ENCODE measurements at regions not wholly inside any gene's neighbourhood (a gene's known extent, or its start where the extent isn't known, plus 50 kb on each side); places are given as distances from the start of the nearest gene placed in this dataset.

DNA sequence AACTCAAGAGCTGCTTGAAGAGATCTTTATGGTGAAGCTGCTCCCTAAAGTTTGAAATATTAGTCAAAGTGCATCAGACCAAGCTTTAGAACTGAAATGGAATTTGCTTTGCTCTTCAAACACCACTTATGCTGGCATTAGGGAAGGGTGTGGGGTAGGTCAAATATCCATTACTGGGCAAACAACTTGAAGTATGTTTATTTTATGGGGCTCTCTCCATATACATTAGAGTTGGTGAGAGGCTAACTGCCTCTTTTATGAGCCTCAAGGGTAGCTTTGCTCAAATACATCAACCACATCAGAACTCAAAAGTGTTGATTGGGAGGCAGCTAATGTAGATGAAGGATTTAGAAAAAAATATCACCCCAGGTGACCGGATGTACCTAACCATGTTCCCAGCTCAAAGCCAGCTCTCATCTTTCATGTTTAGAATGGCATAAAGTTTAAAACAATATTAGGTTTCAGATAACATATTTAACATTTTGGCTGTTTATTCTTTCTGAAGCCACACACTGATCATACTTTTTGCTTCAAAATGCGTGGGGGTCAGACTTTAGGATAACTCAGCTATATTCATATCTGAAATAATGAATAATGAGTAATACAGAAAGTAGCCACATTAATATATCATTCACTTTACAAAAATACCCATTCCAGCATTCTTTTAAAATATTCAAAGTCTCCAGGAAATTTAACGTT, 318.6 kb downstream of the PTEN start:
- Mint-ChIP-seq H3K27ac (ENCODE audit: unreplicated experiment) (no peak overlapping the region), H3K4me1 (ENCODE audit: low read depth, unreplicated experiment) (peaks cover 15% of the 10 kb centered on the region), H3K36me3 (ENCODE audit: insufficient read depth, unreplicated experiment) (no peaks in the 10 kb centered on the region), H3K9me3 (ENCODE audit: unreplicated experiment) (peaks cover 19% of the 10 kb centered on the region), H3K4me3 (ENCODE audit: unreplicated experiment) (no peak overlapping the region), H3K27me3 (ENCODE audit: insufficient read depth, unreplicated experiment) (peaks cover 2% of the 10 kb centered on the region)
- H3K4me1 ChIP-seq: peaks cover 20% of the 10 kb centered on the region
- TF ChIP-seq, protein P1, sequence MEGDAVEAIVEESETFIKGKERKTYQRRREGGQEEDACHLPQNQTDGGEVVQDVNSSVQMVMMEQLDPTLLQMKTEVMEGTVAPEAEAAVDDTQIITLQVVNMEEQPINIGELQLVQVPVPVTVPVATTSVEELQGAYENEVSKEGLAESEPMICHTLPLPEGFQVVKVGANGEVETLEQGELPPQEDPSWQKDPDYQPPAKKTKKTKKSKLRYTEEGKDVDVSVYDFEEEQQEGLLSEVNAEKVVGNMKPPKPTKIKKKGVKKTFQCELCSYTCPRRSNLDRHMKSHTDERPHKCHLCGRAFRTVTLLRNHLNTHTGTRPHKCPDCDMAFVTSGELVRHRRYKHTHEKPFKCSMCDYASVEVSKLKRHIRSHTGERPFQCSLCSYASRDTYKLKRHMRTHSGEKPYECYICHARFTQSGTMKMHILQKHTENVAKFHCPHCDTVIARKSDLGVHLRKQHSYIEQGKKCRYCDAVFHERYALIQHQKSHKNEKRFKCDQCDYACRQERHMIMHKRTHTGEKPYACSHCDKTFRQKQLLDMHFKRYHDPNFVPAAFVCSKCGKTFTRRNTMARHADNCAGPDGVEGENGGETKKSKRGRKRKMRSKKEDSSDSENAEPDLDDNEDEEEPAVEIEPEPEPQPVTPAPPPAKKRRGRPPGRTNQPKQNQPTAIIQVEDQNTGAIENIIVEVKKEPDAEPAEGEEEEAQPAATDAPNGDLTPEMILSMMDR (IDR thresholded peaks at IDR 0.05; ENCODE audit: insufficient read depth in 1 of 2, low read depth in 1 of 2, low read length in 1 of 2, severe bottlenecking in 1 of 2, unreplicated experiment in 1 of 2): no peak
- ChIA-PET POLR2A (no interaction called here), CTCF (no interaction called here)
- BruUV-seq (replicated peaks): no TSS peak
- H3K4me3 ChIP-seq (ENCODE audit: low read depth, low read length): no peak overlapping the region
- H3K27me3 ChIP-seq (replicated peaks; ENCODE audit: control insufficient read depth, insufficient read depth, low read length): no peaks in the 10 kb centered on the region
- H3K9me3 ChIP-seq: no peaks in the 10 kb centered on the region
- intact Hi-C loops (cut with micrococcal nuclease; ENCODE audit: unreplicated experiment): no loop called here
- H3K36me3 ChIP-seq (ENCODE audit: control insufficient read depth, insufficient read depth, low read length): no peaks in the 10 kb centered on the region
- no peak for DNase-seq

- no peak overlapping the region for H3K27ac Mint-ChIP-seq (ENCODE audit: unreplicated experiment)
- TF ChIP-seq, protein P1 (IDR thresholded peaks at IDR 0.05; ENCODE audit: insufficient read depth in 1 of 2, low read depth in 1 of 2, low read length in 1 of 2, severe bottlenecking in 1 of 2, unreplicated experiment in 1 of 2): no peak
- ChIA-PET POLR2A (no interaction called here), CTCF (no interaction called here)
- H3K9me3 ChIP-seq: no peaks in the 10 kb centered on the region
- no peak overlapping the region for H3K4me3 Mint-ChIP-seq (ENCODE audit: unreplicated experiment)
- peaks cover 15% of the 10 kb centered on the region for H3K4me1 Mint-ChIP-seq (ENCODE audit: low read depth, unreplicated experiment)
- BruUV-seq (replicated peaks): no TSS peak
- peaks cover 14% of the 10 kb centered on the region for H3K9me3 Mint-ChIP-seq (ENCODE audit: unreplicated experiment)
- H3K36me3 ChIP-seq (ENCODE audit: control insufficient read depth, insufficient read depth, low read length): no peaks in the 10 kb centered on the region
- H3K4me3 ChIP-seq (ENCODE audit: low read depth, low read length): no peak overlapping the region
- no peak for DNase-seq
- peaks cover 2% of the 10 kb centered on the region for H3K27me3 Mint-ChIP-seq (ENCODE audit: insufficient read depth, unreplicated experiment)
- intact Hi-C loops (cut with micrococcal nuclease; ENCODE audit: unreplicated experiment): no loop called here
- H3K36me3 Mint-ChIP-seq (ENCODE audit: insufficient read depth, unreplicated experiment): no peaks in the 10 kb centered on the region
- peaks cover 20% of the 10 kb centered on the region for H3K4me1 ChIP-seq
- no peaks in the 10 kb centered on the region for H3K27me3 ChIP-seq (replicated peaks; ENCODE audit: control insufficient read depth, insufficient read depth, low read length)
Observed at GRCh38 chr10:88182601-88182930, 319.1 kb downstream of the PTEN start.

DNA sequence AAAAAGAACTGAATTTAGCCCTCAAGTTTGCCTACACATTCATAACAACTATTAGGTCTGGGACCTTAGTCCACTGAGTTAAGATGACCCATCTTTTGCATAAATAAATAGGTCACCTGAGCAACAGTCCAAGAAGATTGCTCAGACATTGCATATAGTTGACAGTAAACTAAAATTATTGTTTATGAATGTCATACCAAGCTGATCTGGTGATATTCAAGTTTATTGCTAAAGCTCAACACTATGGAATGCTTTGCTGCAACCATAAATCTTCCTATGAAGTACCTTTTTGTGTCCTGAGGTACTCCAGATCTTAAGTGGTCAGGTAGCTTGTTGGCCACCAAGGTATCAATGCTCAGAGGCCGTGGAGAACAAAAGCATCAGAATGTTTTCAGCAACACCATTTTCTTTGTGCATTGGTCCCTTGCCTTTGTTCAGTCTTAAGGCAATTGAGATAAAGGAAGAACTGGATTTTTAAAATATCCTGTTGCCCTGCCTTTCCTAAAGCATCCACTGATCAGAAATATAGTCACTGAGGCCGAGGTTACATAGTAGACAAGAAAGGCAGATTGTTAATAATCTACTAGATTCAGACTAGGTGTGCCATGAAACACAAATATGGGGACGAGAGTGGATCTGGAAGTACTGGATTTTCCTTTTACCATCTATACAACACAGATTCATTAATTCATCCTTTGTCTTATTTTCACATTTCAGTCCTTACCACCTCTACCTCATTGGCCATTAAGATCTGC, 321.3 kb downstream of the PTEN start:
- intact Hi-C loops (cut with micrococcal nuclease; ENCODE audit: unreplicated experiment): no loop called here
- Histone ChIP-seq H3K4me3 (ENCODE audit: low read depth, low read length) (no peak overlapping the region), H3K4me1 (peaks cover 11% of the 10 kb centered on the region), H3K27me3 (replicated peaks; ENCODE audit: control insufficient read depth, insufficient read depth, low read length) (no peaks in the 10 kb centered on the region), H3K9me3 (no peaks in the 10 kb centered on the region), H3K36me3 (ENCODE audit: control insufficient read depth, insufficient read depth, low read length) (no peaks in the 10 kb centered on the region)
- H3K27me3 Mint-ChIP-seq (ENCODE audit: insufficient read depth, unreplicated experiment): peaks cover 2% of the 10 kb centered on the region
- H3K4me1 Mint-ChIP-seq (ENCODE audit: low read depth, unreplicated experiment): no peaks in the 10 kb centered on the region
- H3K27ac Mint-ChIP-seq (ENCODE audit: unreplicated experiment): no peak overlapping the region
- peaks cover 10% of the 10 kb centered on the region for H3K9me3 Mint-ChIP-seq (ENCODE audit: unreplicated experiment)
- ChIA-PET POLR2A (no interaction called here), CTCF (no interaction called here)
- H3K36me3 Mint-ChIP-seq (ENCODE audit: insufficient read depth, unreplicated experiment): no peaks in the 10 kb centered on the region
- H3K4me3 Mint-ChIP-seq (ENCODE audit: unreplicated experiment): no peak overlapping the region
- DNase-seq: no peak
- no TSS peak for BruUV-seq (replicated peaks)
- TF ChIP-seq, protein P1 (IDR thresholded peaks at IDR 0.05; ENCODE audit: insufficient read depth in 1 of 2, low read depth in 1 of 2, low read length in 1 of 2, severe bottlenecking in 1 of 2, unreplicated experiment in 1 of 2): no peak
